LNCaP clone FGC (cell line): ENCODE measurements at regions not wholly inside any gene's neighbourhood (a gene's known extent, or its start where the extent isn't known, plus 50 kb on each side); places are given as distances from the start of the nearest gene placed in this dataset.

Experiments used
- DNase-seq: peaks from one replicate; pipeline ENCODE4 v3.0.0-alpha.2; 2011; ENCODE audit warnings: low read depth
- H3K4me3 ChIP-seq: 2 replicates; pipeline ENCODE4 v1.5.1; 2011; ENCODE audit warnings: mild to moderate bottlenecking, low read depth, low read length, control low read depth
- CTCF ChIP-seq: IDR thresholded peaks from 2 replicates; pipeline ENCODE4 v1.5.1; 2012; ENCODE audit warnings: mild to moderate bottlenecking; ENCODE audit not compliant: control insufficient read depth, insufficient read depth; ENCODE audit errors: extremely low read depth

GRCh38 chr4:4759232-4759631 is 100.2 kb upstream of the MSX1 start:
- TF ChIP-seq CTCF = no peak
- no peak overlapping the region for H3K4me3 ChIP-seq
- DNase-seq = no peak

GRCh38 chr4:4758681-4759080 is 100.8 kb upstream of the MSX1 start:
- no peak for DNase-seq
- no peak for TF ChIP-seq CTCF
- H3K4me3 ChIP-seq = no peak overlapping the region

GRCh38 chr4:4755306-4755705 is 104.2 kb upstream of the MSX1 start:
- no peak for DNase-seq
- H3K4me3 ChIP-seq = no peak overlapping the region
- TF ChIP-seq CTCF = no peak

GRCh38 chr4:4754641-4755040 is 104.8 kb upstream of the MSX1 start:
- DNase-seq = no peak
- H3K4me3 ChIP-seq = no peak overlapping the region
- no peak for TF ChIP-seq CTCF

- TF ChIP-seq CTCF = no peak
- DNase-seq = no peak
- H3K4me3 ChIP-seq = no peak overlapping the region
Observed at GRCh38 chr4:4753643-4754042, 105.8 kb upstream of the MSX1 start.

GRCh38 chr4:4752576-4753401 is 106.7 kb upstream of the MSX1 start:
- H3K4me3 ChIP-seq = no peak overlapping the region
- no peak for TF ChIP-seq CTCF

GRCh38 chr4:4752025-4752424 is 107.4 kb upstream of the MSX1 start:
- H3K4me3 ChIP-seq = no peak overlapping the region
- no peak for DNase-seq
- no peak for TF ChIP-seq CTCF

More at GRCh38 chr4:4752576-4753401, 106.7 kb upstream of the MSX1 start:
- peak; percentile 52 for DNase-seq
